ENCODE measurements at regions not wholly inside any gene's neighbourhood (a gene's known extent, or its start where the extent isn't known, plus 50 kb on each side); places are given as distances from the start of the nearest gene placed in this dataset.

GRCh38 chr1:181981821-181982220, 79.7 kb downstream of the ZNF648 start:
- TF ChIP-seq CTCF (conservative IDR thresholded peaks at IDR 0.05) (no peak), ZFX (IDR thresholded peaks at IDR 0.05) (no peak)
